Neural cell (in vitro differentiated cells): ENCODE measurements at regions not wholly inside any gene's neighbourhood (a gene's known extent, or its start where the extent isn't known, plus 50 kb on each side); places are given as distances from the start of the nearest gene placed in this dataset.

Source experiments
- H2AFZ ChIP-seq: fragments of 200-600, 300-800 bp; sonication (generic), shearing (Covaris generic); 2 replicates; pipeline ENCODE4 v1.6.0; 2014; ENCODE audit warnings: low read depth, mild to moderate bottlenecking, antibody characterized with exemption, low read length, moderate library complexity
- H3F3A ChIP-seq: fragments of 200-600 bp; shearing (Covaris generic); 2 replicates; pipeline ENCODE4 v1.6.1; 2016; ENCODE audit warnings: mild to moderate bottlenecking, moderate library complexity, mixed read lengths, antibody characterized with exemption, low read length; ENCODE audit not compliant: insufficient read depth, poor library complexity, severe bottlenecking
- H3K27ac ChIP-seq: fragments of 200-600, 300-800 bp; sonication (generic), shearing (Covaris generic); 2 replicates; pipeline ENCODE4 v1.5.1; 2014; ENCODE audit warnings: mild to moderate bottlenecking, low read length, moderate library complexity
- H3K27me3 ChIP-seq: fragments of 300-800, 200-600 bp; sonication (generic), shearing (Covaris generic); 2 replicates; pipeline ENCODE4 v1.6.0; 2014; ENCODE audit warnings: mild to moderate bottlenecking, low read depth, low read length, moderate library complexity; ENCODE audit not compliant: insufficient read depth
- H3K36me3 ChIP-seq: fragments of 300-800, 200-600 bp; sonication (generic), shearing (Covaris generic); 2 replicates; pipeline ENCODE4 v1.5.1; 2014; ENCODE audit warnings: mild to moderate bottlenecking, antibody characterized with exemption, low read length, moderate library complexity; ENCODE audit not compliant: insufficient read depth
- H3K4me2 ChIP-seq: fragments of 300-800, 200-600 bp; sonication (generic), shearing (Covaris generic); 2 replicates; pipeline ENCODE4 v1.6.0; 2014; ENCODE audit warnings: mild to moderate bottlenecking, low read length
- H3K4me3 ChIP-seq: fragments of 300-800, 200-600 bp; sonication (generic), shearing (Covaris generic); 2 replicates; pipeline ENCODE4 v1.5.1; 2014; ENCODE audit warnings: mild to moderate bottlenecking, low read length, moderate library complexity
- H3K79me2 ChIP-seq: fragments of 200-600 bp; shearing (Covaris generic); replicated peaks from 2 replicates; pipeline ENCODE4 v1.6.0; 2014; ENCODE audit warnings: mild to moderate bottlenecking, low read length, moderate library complexity; ENCODE audit not compliant: insufficient read depth
- H3K9ac ChIP-seq: fragments of 300-800, 200-600 bp; sonication (generic), shearing (Covaris generic); 2 replicates; pipeline ENCODE4 v1.6.1; 2016; ENCODE audit warnings: mild to moderate bottlenecking, low read length, mixed read lengths
- H3K9me2 ChIP-seq: fragments of 200-600 bp; shearing (Covaris generic); 2 replicates; pipeline ENCODE4 v1.6.1; 2016; ENCODE audit warnings: mild to moderate bottlenecking, low read length, mixed read lengths; ENCODE audit not compliant: insufficient read depth
- H3K9me3 ChIP-seq: fragments of 200-600, 300-800 bp; sonication (generic), shearing (Covaris generic); 2 replicates; pipeline ENCODE4 v1.6.1; 2016; ENCODE audit warnings: mild to moderate bottlenecking, mixed run types, low read length, moderate library complexity, mixed read lengths
- H4K20me1 ChIP-seq: fragments of 200-600 bp; shearing (Covaris generic); 2 replicates; pipeline ENCODE4 v1.6.1; 2016; ENCODE audit warnings: mild to moderate bottlenecking, mixed run types; ENCODE audit not compliant: insufficient read depth
- EP300 ChIP-seq: fragments of 450-650 bp; conservative IDR thresholded peaks from 2 replicates; pipeline ENCODE4 v1.6.1; 2014; ENCODE audit warnings: antibody characterized with exemption, mild to moderate bottlenecking, moderate library complexity; ENCODE audit not compliant: poor library complexity, severe bottlenecking
- MXI1 ChIP-seq: fragments of 450-650 bp; conservative IDR thresholded peaks from 2 replicates; pipeline ENCODE4 v1.6.1; 2014; ENCODE audit warnings: antibody characterized with exemption, mild to moderate bottlenecking; ENCODE audit not compliant: poor library complexity, severe bottlenecking
- POLR2AphosphoS5 ChIP-seq: IDR thresholded peaks from 2 replicates; pipeline ENCODE4 v1.6.1; 2012
- RAD21 ChIP-seq: fragments of 450-650 bp; conservative IDR thresholded peaks from 2 replicates; pipeline ENCODE4 v1.6.1; 2014; ENCODE audit warnings: antibody characterized with exemption, mild to moderate bottlenecking, moderate library complexity
- SMC3 ChIP-seq: fragments of 450-650 bp; conservative IDR thresholded peaks from 2 replicates; pipeline ENCODE4 v1.6.1; 2014; ENCODE audit warnings: antibody characterized with exemption, mild to moderate bottlenecking, moderate library complexity; ENCODE audit not compliant: poor library complexity
- TF ChIP-seq, protein P1 (sequence below): fragments of 450-650 bp; IDR thresholded peaks from 2 replicates; pipeline ENCODE4 v1.5.1; 2014; ENCODE audit warnings: antibody characterized with exemption, mild to moderate bottlenecking, moderate library complexity; ENCODE audit not compliant: poor library complexity, severe bottlenecking
- TF ChIP-seq, protein P2 (sequence below): IDR thresholded peaks from 2 replicates; pipeline ENCODE4 v1.6.1; 2012; ENCODE audit warnings: borderline replicate concordance

DNA sequence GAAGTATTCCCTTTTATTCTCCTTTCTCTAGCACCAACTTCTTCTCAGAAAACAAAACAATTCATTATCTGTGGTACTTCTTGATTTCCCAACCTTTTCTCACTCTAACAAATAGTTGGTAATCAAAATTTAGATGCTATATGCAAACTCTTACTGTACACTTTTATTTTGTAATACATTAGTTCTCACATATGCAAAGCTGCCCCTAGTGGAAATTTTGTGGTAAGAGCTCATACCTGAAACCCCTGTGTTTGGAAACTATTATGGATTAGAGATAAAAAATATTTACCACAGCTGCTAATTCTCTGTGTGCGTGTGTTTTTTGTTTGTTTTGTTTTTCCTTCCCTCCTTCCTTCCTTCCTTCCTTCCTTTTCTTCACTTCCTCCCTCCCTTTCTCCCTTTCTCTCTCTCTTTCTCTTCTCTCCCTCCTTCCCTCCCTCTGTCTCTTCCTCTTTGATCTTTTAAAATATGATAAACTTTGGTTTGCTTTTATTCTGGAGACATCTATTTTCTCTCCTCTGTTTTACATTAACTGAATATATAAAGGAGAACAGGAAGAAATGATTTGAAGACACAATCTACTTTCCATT is 537.4 kb downstream of the SLITRK6 start:
- Histone ChIP-seq H3K4me2 (no peak overlapping the region), H3K9me2 (no peaks in the 10 kb centered on the region), H4K20me1 (no peaks in the 10 kb centered on the region), H3K9ac (no peak overlapping the region), H3K79me2 (no peaks in the 10 kb centered on the region), H3K36me3 (no peaks in the 10 kb centered on the region), H3K4me3 (no peak overlapping the region), H3F3A (no peaks in the 10 kb centered on the region), H3K27ac (no peak overlapping the region), H3K27me3 (no peaks in the 10 kb centered on the region), H3K9me3 (no peaks in the 10 kb centered on the region), H2AFZ (no peak overlapping the region)
- TF ChIP-seq, protein P1, sequence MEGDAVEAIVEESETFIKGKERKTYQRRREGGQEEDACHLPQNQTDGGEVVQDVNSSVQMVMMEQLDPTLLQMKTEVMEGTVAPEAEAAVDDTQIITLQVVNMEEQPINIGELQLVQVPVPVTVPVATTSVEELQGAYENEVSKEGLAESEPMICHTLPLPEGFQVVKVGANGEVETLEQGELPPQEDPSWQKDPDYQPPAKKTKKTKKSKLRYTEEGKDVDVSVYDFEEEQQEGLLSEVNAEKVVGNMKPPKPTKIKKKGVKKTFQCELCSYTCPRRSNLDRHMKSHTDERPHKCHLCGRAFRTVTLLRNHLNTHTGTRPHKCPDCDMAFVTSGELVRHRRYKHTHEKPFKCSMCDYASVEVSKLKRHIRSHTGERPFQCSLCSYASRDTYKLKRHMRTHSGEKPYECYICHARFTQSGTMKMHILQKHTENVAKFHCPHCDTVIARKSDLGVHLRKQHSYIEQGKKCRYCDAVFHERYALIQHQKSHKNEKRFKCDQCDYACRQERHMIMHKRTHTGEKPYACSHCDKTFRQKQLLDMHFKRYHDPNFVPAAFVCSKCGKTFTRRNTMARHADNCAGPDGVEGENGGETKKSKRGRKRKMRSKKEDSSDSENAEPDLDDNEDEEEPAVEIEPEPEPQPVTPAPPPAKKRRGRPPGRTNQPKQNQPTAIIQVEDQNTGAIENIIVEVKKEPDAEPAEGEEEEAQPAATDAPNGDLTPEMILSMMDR = peak; percentile 42
- TF ChIP-seq EP300 = no peak

- Histone ChIP-seq H3K27ac (no peak overlapping the region), H3K4me3 (no peak overlapping the region), H2AFZ (no peak overlapping the region), H3K36me3 (no peaks in the 10 kb centered on the region), H3K27me3 (no peaks in the 10 kb centered on the region), H3K4me2 (no peak overlapping the region), H3K9me3 (no peaks in the 10 kb centered on the region), H4K20me1 (no peaks in the 10 kb centered on the region), H3K9me2 (no peaks in the 10 kb centered on the region), H3K79me2 (no peaks in the 10 kb centered on the region), H3K9ac (no peak overlapping the region), H3F3A (no peaks in the 10 kb centered on the region)
- TF ChIP-seq, protein P2, sequence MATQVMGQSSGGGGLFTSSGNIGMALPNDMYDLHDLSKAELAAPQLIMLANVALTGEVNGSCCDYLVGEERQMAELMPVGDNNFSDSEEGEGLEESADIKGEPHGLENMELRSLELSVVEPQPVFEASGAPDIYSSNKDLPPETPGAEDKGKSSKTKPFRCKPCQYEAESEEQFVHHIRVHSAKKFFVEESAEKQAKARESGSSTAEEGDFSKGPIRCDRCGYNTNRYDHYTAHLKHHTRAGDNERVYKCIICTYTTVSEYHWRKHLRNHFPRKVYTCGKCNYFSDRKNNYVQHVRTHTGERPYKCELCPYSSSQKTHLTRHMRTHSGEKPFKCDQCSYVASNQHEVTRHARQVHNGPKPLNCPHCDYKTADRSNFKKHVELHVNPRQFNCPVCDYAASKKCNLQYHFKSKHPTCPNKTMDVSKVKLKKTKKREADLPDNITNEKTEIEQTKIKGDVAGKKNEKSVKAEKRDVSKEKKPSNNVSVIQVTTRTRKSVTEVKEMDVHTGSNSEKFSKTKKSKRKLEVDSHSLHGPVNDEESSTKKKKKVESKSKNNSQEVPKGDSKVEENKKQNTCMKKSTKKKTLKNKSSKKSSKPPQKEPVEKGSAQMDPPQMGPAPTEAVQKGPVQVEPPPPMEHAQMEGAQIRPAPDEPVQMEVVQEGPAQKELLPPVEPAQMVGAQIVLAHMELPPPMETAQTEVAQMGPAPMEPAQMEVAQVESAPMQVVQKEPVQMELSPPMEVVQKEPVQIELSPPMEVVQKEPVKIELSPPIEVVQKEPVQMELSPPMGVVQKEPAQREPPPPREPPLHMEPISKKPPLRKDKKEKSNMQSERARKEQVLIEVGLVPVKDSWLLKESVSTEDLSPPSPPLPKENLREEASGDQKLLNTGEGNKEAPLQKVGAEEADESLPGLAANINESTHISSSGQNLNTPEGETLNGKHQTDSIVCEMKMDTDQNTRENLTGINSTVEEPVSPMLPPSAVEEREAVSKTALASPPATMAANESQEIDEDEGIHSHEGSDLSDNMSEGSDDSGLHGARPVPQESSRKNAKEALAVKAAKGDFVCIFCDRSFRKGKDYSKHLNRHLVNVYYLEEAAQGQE = no peak
- TF ChIP-seq, protein P1 = no peak
- TF ChIP-seq MXI1 = no peak
- no peak for TF ChIP-seq SMC3
- no peak for TF ChIP-seq RAD21
- TF ChIP-seq POLR2AphosphoS5 = no peak
- TF ChIP-seq EP300 = no peak
Observed at GRCh38 chr13:85260896-85261295, 538.3 kb downstream of the SLITRK6 start.
